Fibroblast of lung (primary cell): ENCODE measurements at regions not wholly inside any gene's neighbourhood (a gene's known extent, or its start where the extent isn't known, plus 50 kb on each side); places are given as distances from the start of the nearest gene placed in this dataset.

Experiments
- DNase-seq, 2 donors: peaks; one replicate each; pipeline versions ENCODE4 v3.0.0 to v3.0.0-alpha.2; 2010; ENCODE audit warnings: low read depth in 2 of 2
- H2AFZ ChIP-seq: 2 replicates; pipeline ENCODE4 v1.5.1; 2012; ENCODE audit warnings: low read length, control low read depth, inconsistent platforms
- H3K27ac ChIP-seq: 2 replicates; pipeline ENCODE4 v1.5.1; 2011; ENCODE audit warnings: low read length, control low read depth; ENCODE audit not compliant: insufficient read depth
- H3K27me3 ChIP-seq: 2 replicates; pipeline ENCODE4 v1.5.1; 2011; ENCODE audit warnings: mild to moderate bottlenecking, low read length; ENCODE audit not compliant: control insufficient read depth, insufficient read depth
- H3K36me3 ChIP-seq: 2 replicates; pipeline ENCODE4 v1.5.1; 2011; ENCODE audit warnings: low read length; ENCODE audit not compliant: control insufficient read depth, insufficient read depth
- H3K4me1 ChIP-seq: 2 replicates; pipeline ENCODE4 v1.5.1; 2011; ENCODE audit warnings: low read length; ENCODE audit not compliant: control insufficient read depth, insufficient read depth; ENCODE audit errors: extremely low read depth
- H3K4me2 ChIP-seq: 2 replicates; pipeline ENCODE4 v1.5.1; 2011; ENCODE audit warnings: low read length, control low read depth; ENCODE audit not compliant: insufficient read depth; ENCODE audit errors: extremely low read depth
- H3K4me3 ChIP-seq, 4 experiments: fragments of 200-600 bp in 1 of 4; sonication (generic) in 1 of 4; replicated peaks in 1 of 4; 2 replicates each; pipeline ENCODE4 v1.5.1; 2011 to 2016; ENCODE audit warnings: low read length in 4 of 4, low read depth in 3 of 4, mild to moderate bottlenecking in 3 of 4, control low read depth in 2 of 4, inconsistent platforms in 1 of 4, mixed read lengths in 1 of 4; ENCODE audit not compliant: insufficient read depth in 1 of 4; ENCODE audit errors: control extremely low read depth in 1 of 4
- H3K79me2 ChIP-seq: 2 replicates; pipeline ENCODE4 v1.5.1; 2012; ENCODE audit warnings: mild to moderate bottlenecking, low read length, inconsistent platforms; ENCODE audit not compliant: control insufficient read depth, insufficient read depth
- H3K9ac ChIP-seq: 2 replicates; pipeline ENCODE4 v1.5.1; 2011; ENCODE audit warnings: mild to moderate bottlenecking, low read length, control low read depth; ENCODE audit not compliant: insufficient read depth
- H3K9me3 ChIP-seq: 2 replicates; pipeline ENCODE4 v1.5.1; 2012; ENCODE audit warnings: low read depth, low read length; ENCODE audit not compliant: control insufficient read depth, insufficient read depth
- H4K20me1 ChIP-seq: 2 replicates; pipeline ENCODE4 v1.5.1; 2011; ENCODE audit warnings: low read length; ENCODE audit not compliant: control insufficient read depth, insufficient read depth; ENCODE audit errors: extremely low read depth
- EZH2 ChIP-seq: IDR thresholded peaks from 2 replicates; pipeline ENCODE4 v1.5.1; 2012; ENCODE audit warnings: low read length, control low read depth, mild to moderate bottlenecking; ENCODE audit errors: missing control alignments
- TF ChIP-seq, protein P1 (sequence below), 2 donors: IDR thresholded peaks in 1 of 2; conservative IDR thresholded peaks in 1 of 2; 1 replicate in 1 of 2; 2 replicates in 1 of 2; pipeline ENCODE4 v1.5.1; 2011 to 2012; ENCODE audit warnings: low read length in 2 of 2, control low read depth in 1 of 2, inconsistent platforms in 1 of 2, low read depth in 1 of 2, mild to moderate bottlenecking in 1 of 2

DNA sequence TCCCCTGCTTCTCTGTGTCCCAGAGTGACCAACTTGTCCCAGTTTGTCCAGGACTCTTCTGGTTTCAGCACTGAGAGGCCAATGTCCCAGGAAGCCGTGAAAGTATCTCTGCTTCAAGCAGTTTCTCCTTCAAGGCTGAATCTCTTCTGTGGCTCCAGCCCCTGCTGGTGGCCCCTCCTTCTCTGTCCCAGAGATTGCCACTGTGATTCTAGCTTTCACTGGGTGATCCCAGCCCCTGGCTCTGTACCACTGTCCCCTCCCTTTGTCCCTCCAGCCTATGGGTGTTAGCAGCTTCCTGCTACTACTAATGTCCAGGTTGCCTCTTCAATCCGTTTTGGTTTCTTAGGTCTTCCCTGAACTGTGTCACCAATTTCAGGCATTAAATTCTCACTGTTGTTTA lies 70.5 kb downstream of the SOX3 start:
- TF ChIP-seq, protein P1, sequence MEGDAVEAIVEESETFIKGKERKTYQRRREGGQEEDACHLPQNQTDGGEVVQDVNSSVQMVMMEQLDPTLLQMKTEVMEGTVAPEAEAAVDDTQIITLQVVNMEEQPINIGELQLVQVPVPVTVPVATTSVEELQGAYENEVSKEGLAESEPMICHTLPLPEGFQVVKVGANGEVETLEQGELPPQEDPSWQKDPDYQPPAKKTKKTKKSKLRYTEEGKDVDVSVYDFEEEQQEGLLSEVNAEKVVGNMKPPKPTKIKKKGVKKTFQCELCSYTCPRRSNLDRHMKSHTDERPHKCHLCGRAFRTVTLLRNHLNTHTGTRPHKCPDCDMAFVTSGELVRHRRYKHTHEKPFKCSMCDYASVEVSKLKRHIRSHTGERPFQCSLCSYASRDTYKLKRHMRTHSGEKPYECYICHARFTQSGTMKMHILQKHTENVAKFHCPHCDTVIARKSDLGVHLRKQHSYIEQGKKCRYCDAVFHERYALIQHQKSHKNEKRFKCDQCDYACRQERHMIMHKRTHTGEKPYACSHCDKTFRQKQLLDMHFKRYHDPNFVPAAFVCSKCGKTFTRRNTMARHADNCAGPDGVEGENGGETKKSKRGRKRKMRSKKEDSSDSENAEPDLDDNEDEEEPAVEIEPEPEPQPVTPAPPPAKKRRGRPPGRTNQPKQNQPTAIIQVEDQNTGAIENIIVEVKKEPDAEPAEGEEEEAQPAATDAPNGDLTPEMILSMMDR (conservative IDR thresholded peaks at IDR 0.05 in 1 of 2, IDR thresholded peaks at IDR 0.05 in 1 of 2; ENCODE audit: low read depth in 1 of 2, low read length in 2 of 2), result no peak
- no peak for TF ChIP-seq EZH2
- no peak overlapping the region for H3K4me2 ChIP-seq
- H3K27ac ChIP-seq, result no peak overlapping the region
- H3K36me3 ChIP-seq, result no peaks in the 10 kb centered on the region
- no peaks in the 10 kb centered on the region for H3K4me1 ChIP-seq
- no peak overlapping the region for H3K4me3 ChIP-seq
- DNase-seq, result no peak
- no peaks in the 10 kb centered on the region for H3K9me3 ChIP-seq
- H2AFZ ChIP-seq, result no peak overlapping the region
- no peaks in the 10 kb centered on the region for H4K20me1 ChIP-seq
- H3K9ac ChIP-seq, result no peak overlapping the region
- H3K79me2 ChIP-seq, result no peaks in the 10 kb centered on the region
- no peaks in the 10 kb centered on the region for H3K27me3 ChIP-seq

DNA sequence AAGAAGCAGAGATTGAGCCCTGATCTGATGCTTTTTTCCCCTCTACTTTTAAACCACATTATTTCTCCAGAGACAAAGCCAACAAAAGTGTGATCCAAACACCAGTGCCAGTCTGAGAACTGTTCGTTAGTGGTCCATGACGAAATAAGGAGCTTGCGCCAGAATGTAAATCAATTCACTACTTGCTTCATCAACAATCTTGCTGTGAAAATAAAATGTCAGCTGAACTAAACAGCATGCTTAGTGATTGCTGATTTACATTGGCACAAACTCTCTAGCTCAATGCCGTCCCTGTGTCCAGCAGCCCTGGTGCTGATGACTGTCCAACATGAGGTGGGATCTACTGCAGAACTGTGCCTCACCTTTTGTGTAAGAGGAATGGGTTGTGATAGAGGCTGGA lies 71.3 kb downstream of the SOX3 start:
- no peaks in the 10 kb centered on the region for H3K27me3 ChIP-seq
- H3K4me1 ChIP-seq, result no peaks in the 10 kb centered on the region
- H2AFZ ChIP-seq, result no peak overlapping the region
- DNase-seq, result no peak
- no peaks in the 10 kb centered on the region for H3K79me2 ChIP-seq
- no peaks in the 10 kb centered on the region for H3K9me3 ChIP-seq
- no peaks in the 10 kb centered on the region for H3K36me3 ChIP-seq
- H3K4me2 ChIP-seq, result no peak overlapping the region
- H3K4me3 ChIP-seq, result no peak overlapping the region
- H3K27ac ChIP-seq, result no peak overlapping the region
- no peaks in the 10 kb centered on the region for H4K20me1 ChIP-seq
- TF ChIP-seq EZH2, result no peak
- TF ChIP-seq, protein P1 (conservative IDR thresholded peaks at IDR 0.05 in 1 of 2, IDR thresholded peaks at IDR 0.05 in 1 of 2; ENCODE audit: low read depth in 1 of 2, low read length in 2 of 2), result no peak
- H3K9ac ChIP-seq, result no peak overlapping the region

DNA sequence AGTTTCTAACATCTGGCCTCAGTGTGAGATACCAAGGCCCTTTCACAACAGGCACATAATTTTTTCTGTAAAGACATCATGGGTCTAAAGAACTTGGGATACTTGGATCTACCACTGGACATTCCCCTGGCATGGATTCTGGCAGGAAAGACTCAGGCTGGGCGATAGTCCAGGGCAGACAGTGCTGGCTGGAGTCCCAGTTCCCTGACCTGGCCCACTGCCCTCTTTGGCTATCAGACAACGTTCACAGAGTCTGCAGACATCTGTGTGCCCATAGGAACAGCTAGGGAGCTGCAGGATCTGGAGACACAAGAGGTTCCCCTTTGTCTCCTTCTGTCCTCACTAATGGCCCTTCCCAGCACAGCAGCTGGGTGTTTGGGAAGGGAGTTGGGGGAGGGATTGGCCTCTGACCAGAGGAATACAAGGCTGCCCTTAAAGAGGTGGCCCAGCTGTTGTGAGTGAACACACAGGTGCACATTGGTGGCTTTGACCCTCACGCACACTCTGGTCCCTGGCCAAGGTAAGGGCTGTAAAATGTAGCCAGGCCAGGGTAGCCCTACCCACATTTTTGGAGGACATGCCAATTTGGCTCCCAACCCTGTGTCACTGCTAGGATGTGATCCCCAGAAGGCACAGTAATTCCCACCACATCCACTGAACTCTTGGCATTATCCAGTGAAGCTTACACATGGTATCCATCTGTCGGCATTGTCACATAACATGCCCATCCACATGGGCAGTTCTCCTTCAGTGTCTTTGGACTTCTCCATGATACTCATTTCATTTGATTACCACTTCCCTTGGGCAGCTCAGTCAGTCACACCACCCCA lies 72.3 kb downstream of the SOX3 start:
- Histone ChIP-seq H2AFZ (no peak overlapping the region), H3K9ac (no peak overlapping the region), H3K79me2 (no peaks in the 10 kb centered on the region), H3K4me3 (no peak overlapping the region), H3K36me3 (no peaks in the 10 kb centered on the region), H3K27ac (no peak overlapping the region), H3K4me1 (no peaks in the 10 kb centered on the region), H3K9me3 (no peaks in the 10 kb centered on the region), H3K27me3 (no peaks in the 10 kb centered on the region), H3K4me2 (no peak overlapping the region), H4K20me1 (no peaks in the 10 kb centered on the region)
- DNase-seq, result peak; percentile 24 to 48
- no peak for TF ChIP-seq EZH2
- TF ChIP-seq, protein P1 (conservative IDR thresholded peaks at IDR 0.05 in 1 of 2, IDR thresholded peaks at IDR 0.05 in 1 of 2; ENCODE audit: low read depth in 1 of 2, low read length in 2 of 2), result no peak
